Amniotic stem cell (primary cell): ENCODE measurements at regions not wholly inside any gene's neighbourhood (a gene's known extent, or its start where the extent isn't known, plus 50 kb on each side); places are given as distances from the start of the nearest gene placed in this dataset.
A peak's percentile ranks its signal among the peaks of the same experiment; 100 is the strongest.

Experiments used
- DNase-seq: peaks from one replicate; lab custom pipeline; 2025; lab: John Stamatoyannopoulos, UW

DNA sequence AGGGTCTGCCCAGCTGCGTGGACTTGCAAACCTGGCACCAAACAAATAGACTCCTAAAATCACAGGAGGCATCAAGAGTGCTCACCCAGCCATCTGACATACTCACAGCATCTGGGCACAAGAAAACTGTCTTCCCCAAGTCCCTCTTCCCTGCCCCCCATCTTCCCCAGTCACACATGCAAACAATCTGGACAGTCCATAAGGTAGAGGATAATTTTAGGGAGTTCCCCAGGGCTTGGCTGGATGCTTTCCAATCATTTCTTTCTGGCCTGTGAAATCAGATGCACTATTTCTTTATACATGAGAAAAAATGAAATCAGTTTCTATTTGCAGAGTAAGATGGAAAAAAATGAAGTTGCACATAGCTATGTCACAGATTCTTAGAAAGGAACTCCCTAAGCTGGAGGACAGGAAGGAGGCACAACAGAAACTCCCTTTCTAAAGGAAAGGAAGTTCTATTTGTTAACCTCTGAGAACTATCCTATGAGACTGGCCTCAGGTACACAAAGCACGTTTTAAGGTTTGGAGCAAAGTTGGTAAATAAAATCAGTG, 342.3 kb downstream of the HNRNPD start:
- no peak for DNase-seq

DNA sequence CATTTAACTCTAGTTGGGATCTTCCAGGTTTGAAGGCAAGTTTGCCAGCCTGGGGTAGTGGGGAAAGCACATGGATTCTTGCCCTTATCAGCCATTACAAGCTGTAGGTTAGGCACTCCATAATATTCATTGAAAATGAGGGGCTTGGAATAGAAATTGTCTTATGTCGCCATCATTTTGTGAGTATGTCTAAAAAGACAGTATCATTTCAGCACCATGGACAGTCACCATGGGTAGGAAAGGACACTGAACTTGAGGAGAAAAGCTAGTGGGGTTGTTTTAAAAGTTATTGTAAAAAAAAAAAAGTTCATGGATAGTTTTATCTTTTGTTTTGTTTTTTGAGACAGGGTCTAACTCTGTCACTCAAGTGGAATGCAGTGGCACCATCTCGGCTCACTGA, 356.1 kb downstream of the HNRNPD start:
- peak; percentile 4 for DNase-seq

DNA sequence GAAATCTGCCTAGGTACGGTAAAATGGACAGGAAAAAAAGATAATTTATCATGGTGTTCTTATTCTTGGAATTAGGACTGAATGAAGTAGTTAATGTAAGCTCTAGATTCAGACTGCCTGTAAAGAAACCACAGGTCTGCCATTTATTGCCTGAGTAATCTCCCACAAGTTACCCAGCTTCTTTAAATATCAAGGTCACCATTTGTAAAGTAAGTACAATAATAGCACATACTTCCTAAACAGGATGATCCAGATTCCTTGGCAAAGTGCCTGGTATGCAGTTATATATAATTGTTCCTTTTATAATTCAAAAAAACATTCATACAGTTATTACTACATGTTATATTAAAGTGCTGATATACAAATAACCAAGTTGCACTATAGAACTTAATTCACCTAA, 368.6 kb downstream of the HNRNPD start:
- DNase-seq: no peak

GRCh38 chr4:81997313-81997712, 376.5 kb downstream of the HNRNPD start:
- no peak for DNase-seq

DNA sequence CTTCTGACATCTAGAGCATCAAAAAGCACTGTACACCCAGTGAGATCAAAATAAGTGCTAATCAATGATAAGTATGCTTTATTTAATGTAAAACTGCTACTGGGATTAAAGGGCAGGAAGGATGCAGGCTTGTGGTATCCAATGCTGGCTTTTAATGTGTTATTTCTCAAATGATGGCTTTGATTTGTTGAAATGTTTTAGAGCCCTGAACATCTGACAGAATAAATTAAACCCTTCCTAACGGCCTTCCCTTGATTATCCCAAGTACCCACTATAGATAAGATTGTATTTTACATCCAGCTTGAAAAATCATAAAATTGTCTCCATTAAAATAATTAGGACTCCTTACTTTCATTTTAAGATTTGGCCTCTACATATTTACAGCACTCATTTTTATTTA, 382.9 kb downstream of the HNRNPD start:
- no peak for DNase-seq

DNA sequence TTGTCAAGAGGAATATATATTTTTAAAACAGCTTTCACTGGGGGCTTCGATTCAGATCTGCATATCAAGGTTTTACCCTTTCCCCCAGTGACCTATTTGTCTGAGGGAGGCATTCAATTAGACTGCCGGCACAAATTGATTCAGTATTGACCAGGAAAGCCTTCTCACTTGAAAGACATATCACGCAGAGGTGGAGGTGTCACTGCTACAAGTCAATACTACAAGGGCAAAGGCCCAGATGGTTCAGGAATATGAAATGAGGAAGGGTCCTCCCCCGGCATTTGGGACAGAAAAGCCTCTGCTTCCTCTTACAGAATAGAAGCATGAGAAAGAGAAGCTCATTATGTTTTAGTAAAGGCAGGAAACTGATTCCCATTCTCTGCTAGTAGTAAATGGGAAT, 383.6 kb downstream of the HNRNPD start:
- no peak for DNase-seq

- DNase-seq: no peak
Observed at GRCh38 chr4:81989202-81989601, 384.6 kb downstream of the HNRNPD start.

DNA sequence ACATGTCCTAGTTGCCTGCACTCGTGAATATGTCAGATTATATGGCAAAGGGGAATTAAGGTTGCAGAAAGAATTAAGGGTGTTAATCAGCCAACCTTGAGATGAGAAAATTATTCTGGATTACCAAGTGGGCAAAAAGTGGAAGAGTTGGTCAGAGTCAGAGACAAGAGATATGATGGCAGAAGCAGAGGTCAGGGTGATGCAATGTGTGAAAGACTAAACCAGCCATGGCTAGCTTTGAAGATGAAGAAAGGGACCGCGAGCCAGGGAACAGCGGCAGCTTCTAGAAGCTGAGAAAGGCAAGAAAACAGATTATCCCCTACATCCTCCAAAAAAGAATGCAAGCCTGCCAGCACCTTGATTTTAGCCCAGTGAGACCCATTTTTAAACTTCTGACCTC, 385.6 kb downstream of the HNRNPD start:
- no peak for DNase-seq

- DNase-seq: no peak
Observed at GRCh38 chr4:81984746-81985145, 389.0 kb downstream of the HNRNPD start.

GRCh38 chr4:81982846-81983540, 390.8 kb downstream of the HNRNPD start:
- no peak for DNase-seq

- no peak for DNase-seq
Observed at GRCh38 chr4:81981218-81981617, 392.6 kb downstream of the HNRNPD start.

- no peak for DNase-seq
Observed at GRCh38 chr4:81974523-81974922, 399.3 kb downstream of the HNRNPD start.

DNA sequence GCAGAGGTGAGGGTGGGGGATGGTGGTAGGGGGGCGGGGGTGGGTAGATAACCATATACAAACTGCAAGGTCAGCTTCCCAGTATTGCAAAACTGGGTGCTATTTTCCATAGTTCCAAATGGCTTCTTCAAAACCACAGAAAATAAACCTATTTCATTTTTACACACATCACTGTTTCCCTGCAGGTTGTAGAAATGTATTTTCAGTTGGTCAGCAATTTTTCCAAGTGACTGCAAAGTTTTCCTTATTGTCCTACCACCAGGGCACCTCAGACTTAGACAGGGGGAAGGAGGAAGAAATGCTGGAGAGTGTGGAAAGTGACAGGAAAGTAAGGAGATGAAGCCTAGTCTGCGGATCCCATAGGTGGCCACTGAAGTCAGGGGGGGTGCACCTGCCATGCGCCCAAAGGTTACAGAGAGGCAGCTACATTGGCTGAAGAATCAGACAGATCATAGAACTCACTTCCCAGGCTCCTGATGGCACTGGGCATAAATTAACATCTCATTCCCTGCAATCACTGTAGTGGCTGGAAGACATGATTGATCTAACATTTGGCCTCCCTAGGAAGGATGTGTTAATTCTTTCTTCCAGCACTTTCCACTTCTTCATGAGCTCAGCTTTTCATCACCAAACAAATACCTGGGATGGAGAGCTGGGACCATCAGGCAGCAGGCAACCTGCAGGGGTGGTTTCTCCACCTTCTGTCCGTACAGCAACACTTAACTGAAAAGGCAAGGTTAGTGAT, 402.0 kb downstream of the HNRNPD start:
- DNase-seq: no peak

- no peak for DNase-seq
Observed at GRCh38 chr4:81971061-81971460, 402.7 kb downstream of the HNRNPD start.

DNA sequence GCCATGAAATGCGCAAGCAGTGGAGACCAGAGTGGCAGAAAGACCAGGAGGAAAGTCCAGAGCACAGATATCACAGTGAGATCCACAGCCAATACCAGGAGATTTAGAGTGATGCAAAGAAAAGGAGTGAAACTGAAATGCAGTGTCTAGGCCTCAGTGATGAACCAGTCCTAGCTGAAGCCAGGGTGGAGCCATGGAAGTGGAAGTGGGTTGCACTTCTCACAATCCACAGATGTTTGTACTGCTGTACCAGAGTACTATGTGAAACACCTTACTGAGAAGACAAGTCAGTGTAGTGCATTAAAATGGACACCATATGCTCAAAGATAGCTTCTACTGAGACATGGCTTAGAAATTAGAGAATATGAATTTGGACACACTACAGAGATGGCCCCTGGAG, 403.3 kb downstream of the HNRNPD start:
- no peak for DNase-seq

DNA sequence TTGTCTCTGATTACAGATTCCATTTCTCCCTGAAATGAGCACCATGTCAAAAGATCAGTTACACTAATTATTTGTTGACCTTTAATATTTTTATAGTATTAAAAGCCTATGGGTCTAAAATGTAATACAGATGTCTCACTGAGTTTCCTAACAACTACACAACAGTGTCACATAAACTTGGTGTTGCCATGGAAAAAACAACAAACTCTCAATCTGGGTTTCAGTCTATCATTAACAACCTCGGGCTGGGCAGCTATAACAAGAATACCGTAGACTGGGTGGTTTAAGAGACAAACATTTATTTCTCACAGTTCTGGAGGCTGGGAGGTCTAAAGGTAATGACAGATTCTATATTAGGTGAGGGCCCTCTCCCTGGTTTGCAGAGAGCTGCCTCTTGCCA, 407.1 kb downstream of the HNRNPD start:
- DNase-seq: no peak

GRCh38 chr4:81965911-81966310, 407.9 kb downstream of the HNRNPD start:
- no peak for DNase-seq

DNA sequence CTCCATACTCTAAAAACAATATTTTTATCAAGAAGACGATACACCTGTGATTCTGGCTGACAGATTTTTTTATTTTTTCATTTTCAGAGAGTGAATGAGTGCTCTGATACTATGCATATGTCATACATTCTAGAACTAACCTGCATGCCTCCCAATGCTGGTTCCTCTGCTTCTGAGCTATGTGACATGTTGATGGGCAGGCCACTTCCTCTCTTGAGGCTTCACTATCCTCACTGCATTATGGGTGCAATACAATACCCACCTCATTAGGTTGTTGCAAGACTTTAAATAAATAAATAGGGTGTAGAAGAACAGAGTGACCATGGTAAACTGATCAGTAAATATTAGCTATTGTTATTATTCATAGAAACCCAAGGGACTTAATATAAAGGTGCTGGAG, 408.3 kb downstream of the HNRNPD start:
- no peak for DNase-seq

- no peak for DNase-seq
Observed at GRCh38 chr4:81963763-81964020, 410.1 kb downstream of the HNRNPD start.

GRCh38 chr4:81963015-81963762, 410.6 kb downstream of the HNRNPD start:
- no peak for DNase-seq

- no peak for DNase-seq
Observed at GRCh38 chr4:81960961-81961360, 412.8 kb downstream of the HNRNPD start.

GRCh38 chr4:81954271-81954670, 419.5 kb downstream of the HNRNPD start:
- no peak for DNase-seq

GRCh38 chr4:81951891-81952455, 421.8 kb downstream of the HNRNPD start:
- DNase-seq: no peak
